ENCODE measurements at regions not wholly inside any gene's neighbourhood (a gene's known extent, or its start where the extent isn't known, plus 50 kb on each side); places are given as distances from the start of the nearest gene placed in this dataset.

- no peak overlapping the region for H4K12ac ChIP-seq (ENCODE audit: low read depth, low read length)
- no peak for DNase-seq
- no peak overlapping the region for H3K23ac ChIP-seq (ENCODE audit: low read length)
- H3K9ac ChIP-seq (ENCODE audit: low read length) = no peak overlapping the region
- no peak overlapping the region for H3K18ac ChIP-seq (ENCODE audit: low read length)
- H2BK12ac ChIP-seq (ENCODE audit: low read length) = no peak overlapping the region
- H3K14ac ChIP-seq (ENCODE audit: low read length) = no peak overlapping the region
- H3K9me3 ChIP-seq (ENCODE audit: insufficient read depth, low read depth, low read length) = no peaks in the 10 kb centered on the region
- no peak overlapping the region for H2AFZ ChIP-seq (ENCODE audit: insufficient read depth, low read length, poor library complexity)
- H3K79me1 ChIP-seq (ENCODE audit: low read length) = no peaks in the 10 kb centered on the region
- H2BK120ac ChIP-seq (ENCODE audit: insufficient read depth, low read length, poor library complexity) = no peak overlapping the region
- H2AK5ac ChIP-seq (ENCODE audit: low read length) = no peak overlapping the region
- H2BK5ac ChIP-seq (ENCODE audit: low read depth, low read length, poor library complexity) = no peak overlapping the region
- no peaks in the 10 kb centered on the region for H3K27me3 ChIP-seq (ENCODE audit: insufficient read depth, low read length)
- H4K91ac ChIP-seq (ENCODE audit: low read depth, low read length) = no peak overlapping the region
- H3K36me3 ChIP-seq (ENCODE audit: control insufficient read depth in 1 of 2, insufficient read depth in 2 of 2, low read length in 2 of 2) = no peaks in the 10 kb centered on the region
- no peak overlapping the region for H3K4me2 ChIP-seq (ENCODE audit: low read length)
- H4K8ac ChIP-seq (ENCODE audit: low read depth, low read length) = no peak overlapping the region
- no peak overlapping the region for H3K27ac ChIP-seq (ENCODE audit: low read depth, low read length)
- no peak overlapping the region for H3K4ac ChIP-seq (ENCODE audit: low read depth, low read length)
- H3K79me2 ChIP-seq (ENCODE audit: control insufficient read depth, insufficient read depth, low read length, poor library complexity) = no peaks in the 10 kb centered on the region
- H3K4me1 ChIP-seq (ENCODE audit: control insufficient read depth in 1 of 2, insufficient read depth in 2 of 2, low read length in 2 of 2) = no peaks in the 10 kb centered on the region
- H3K4me3 ChIP-seq (ENCODE audit: low read depth, low read length) = no peak overlapping the region
Observed at GRCh38 chr3:88209356-88209755, 59.6 kb downstream of the C3orf38 start.

GRCh38 chr3:88211096-88211890 is 61.5 kb downstream of the C3orf38 start:
- no peaks in the 10 kb centered on the region for H3K9me3 ChIP-seq (ENCODE audit: insufficient read depth, low read depth, low read length)
- no peak overlapping the region for H3K4me2 ChIP-seq (ENCODE audit: low read length)
- no peaks in the 10 kb centered on the region for H3K79me1 ChIP-seq (ENCODE audit: low read length)
- no peaks in the 10 kb centered on the region for H3K4me1 ChIP-seq (ENCODE audit: control insufficient read depth in 1 of 2, insufficient read depth in 2 of 2, low read length in 2 of 2)
- H2BK5ac ChIP-seq (ENCODE audit: low read depth, low read length, poor library complexity) = no peak overlapping the region
- H4K12ac ChIP-seq (ENCODE audit: low read depth, low read length) = no peak overlapping the region
- no peak overlapping the region for H2AK5ac ChIP-seq (ENCODE audit: low read length)
- no peak overlapping the region for H2BK120ac ChIP-seq (ENCODE audit: insufficient read depth, low read length, poor library complexity)
- H3K27me3 ChIP-seq (ENCODE audit: insufficient read depth, low read length) = no peaks in the 10 kb centered on the region
- H2BK12ac ChIP-seq (ENCODE audit: low read length) = no peak overlapping the region
- no peak overlapping the region for H3K23ac ChIP-seq (ENCODE audit: low read length)
- H3K18ac ChIP-seq (ENCODE audit: low read length) = no peak overlapping the region
- no CpG with 5 or more reads among the region's 2 CpGs for WGBS (ENCODE audit: extremely low coverage, insufficient coverage, insufficient read length)
- no peak overlapping the region for H3K14ac ChIP-seq (ENCODE audit: low read length)
- H4K8ac ChIP-seq (ENCODE audit: low read depth, low read length) = no peak overlapping the region
- H4K91ac ChIP-seq (ENCODE audit: low read depth, low read length) = no peak overlapping the region
- no peak overlapping the region for H2AFZ ChIP-seq (ENCODE audit: insufficient read depth, low read length, poor library complexity)
- no peak overlapping the region for H3K4ac ChIP-seq (ENCODE audit: low read depth, low read length)
- H3K4me3 ChIP-seq (ENCODE audit: low read depth, low read length) = no peak overlapping the region
- H3K79me2 ChIP-seq (ENCODE audit: control insufficient read depth, insufficient read depth, low read length, poor library complexity) = no peaks in the 10 kb centered on the region
- H3K27ac ChIP-seq (ENCODE audit: low read depth, low read length) = no peak overlapping the region
- no peaks in the 10 kb centered on the region for H3K36me3 ChIP-seq (ENCODE audit: control insufficient read depth in 1 of 2, insufficient read depth in 2 of 2, low read length in 2 of 2)
- no peak overlapping the region for H3K9ac ChIP-seq (ENCODE audit: low read length)
- no peak for DNase-seq

- H4K91ac ChIP-seq (ENCODE audit: low read depth, low read length) = no peak overlapping the region
- H2AK5ac ChIP-seq (ENCODE audit: low read length) = no peak overlapping the region
- H3K79me1 ChIP-seq (ENCODE audit: low read length) = no peaks in the 10 kb centered on the region
- no peak overlapping the region for H4K8ac ChIP-seq (ENCODE audit: low read depth, low read length)
- H3K4me3 ChIP-seq (ENCODE audit: low read depth, low read length) = no peak overlapping the region
- DNase-seq = peak in 1 of 2 donors; percentile 56
- H3K4me1 ChIP-seq (ENCODE audit: control insufficient read depth in 1 of 2, insufficient read depth in 2 of 2, low read length in 2 of 2) = no peaks in the 10 kb centered on the region
- no CpG with 5 or more reads among the region's 7 CpGs for WGBS (ENCODE audit: extremely low coverage, insufficient coverage, insufficient read length)
- no peak overlapping the region for H3K4me2 ChIP-seq (ENCODE audit: low read length)
- H2BK120ac ChIP-seq (ENCODE audit: insufficient read depth, low read length, poor library complexity) = no peak overlapping the region
- no peak overlapping the region for H3K18ac ChIP-seq (ENCODE audit: low read length)
- H3K79me2 ChIP-seq (ENCODE audit: control insufficient read depth, insufficient read depth, low read length, poor library complexity) = no peaks in the 10 kb centered on the region
- no peak overlapping the region for H3K27ac ChIP-seq (ENCODE audit: low read depth, low read length)
- no peak overlapping the region for H3K23ac ChIP-seq (ENCODE audit: low read length)
- H2BK12ac ChIP-seq (ENCODE audit: low read length) = no peak overlapping the region
- H3K14ac ChIP-seq (ENCODE audit: low read length) = no peak overlapping the region
- no peaks in the 10 kb centered on the region for H3K36me3 ChIP-seq (ENCODE audit: control insufficient read depth in 1 of 2, insufficient read depth in 2 of 2, low read length in 2 of 2)
- no peak overlapping the region for H2BK5ac ChIP-seq (ENCODE audit: low read depth, low read length, poor library complexity)
- H2AFZ ChIP-seq (ENCODE audit: insufficient read depth, low read length, poor library complexity) = no peak overlapping the region
- no peaks in the 10 kb centered on the region for H3K9me3 ChIP-seq (ENCODE audit: insufficient read depth, low read depth, low read length)
- no peaks in the 10 kb centered on the region for H3K27me3 ChIP-seq (ENCODE audit: insufficient read depth, low read length)
- no peak overlapping the region for H3K4ac ChIP-seq (ENCODE audit: low read depth, low read length)
- no peak overlapping the region for H3K9ac ChIP-seq (ENCODE audit: low read length)
- no peak overlapping the region for H4K12ac ChIP-seq (ENCODE audit: low read depth, low read length)
Observed at GRCh38 chr3:88219138-88219792, 69.5 kb downstream of the C3orf38 start.

- H4K91ac ChIP-seq (ENCODE audit: low read depth, low read length) = no peak overlapping the region
- H4K8ac ChIP-seq (ENCODE audit: low read depth, low read length) = no peak overlapping the region
- H3K4ac ChIP-seq (ENCODE audit: low read depth, low read length) = no peak overlapping the region
- no peak overlapping the region for H4K12ac ChIP-seq (ENCODE audit: low read depth, low read length)
- no peak overlapping the region for H2BK5ac ChIP-seq (ENCODE audit: low read depth, low read length, poor library complexity)
- H3K27me3 ChIP-seq (ENCODE audit: insufficient read depth, low read length) = no peaks in the 10 kb centered on the region
- H2BK12ac ChIP-seq (ENCODE audit: low read length) = no peak overlapping the region
- no CpG with 5 or more reads among the region's 4 CpGs for WGBS (ENCODE audit: extremely low coverage, insufficient coverage, insufficient read length)
- H3K23ac ChIP-seq (ENCODE audit: low read length) = no peak overlapping the region
- H3K36me3 ChIP-seq (ENCODE audit: control insufficient read depth in 1 of 2, insufficient read depth in 2 of 2, low read length in 2 of 2) = no peaks in the 10 kb centered on the region
- H3K4me2 ChIP-seq (ENCODE audit: low read length) = no peak overlapping the region
- H3K9me3 ChIP-seq (ENCODE audit: insufficient read depth, low read depth, low read length) = no peaks in the 10 kb centered on the region
- DNase-seq = no peak
- no peak overlapping the region for H2AK5ac ChIP-seq (ENCODE audit: low read length)
- H3K18ac ChIP-seq (ENCODE audit: low read length) = no peak overlapping the region
- no peak overlapping the region for H3K27ac ChIP-seq (ENCODE audit: low read depth, low read length)
- H3K79me1 ChIP-seq (ENCODE audit: low read length) = no peaks in the 10 kb centered on the region
- no peak overlapping the region for H2AFZ ChIP-seq (ENCODE audit: insufficient read depth, low read length, poor library complexity)
- H3K79me2 ChIP-seq (ENCODE audit: control insufficient read depth, insufficient read depth, low read length, poor library complexity) = no peaks in the 10 kb centered on the region
- H3K4me1 ChIP-seq (ENCODE audit: control insufficient read depth in 1 of 2, insufficient read depth in 2 of 2, low read length in 2 of 2) = no peaks in the 10 kb centered on the region
- no peak overlapping the region for H3K4me3 ChIP-seq (ENCODE audit: low read depth, low read length)
- H2BK120ac ChIP-seq (ENCODE audit: insufficient read depth, low read length, poor library complexity) = no peak overlapping the region
- no peak overlapping the region for H3K9ac ChIP-seq (ENCODE audit: low read length)
- no peak overlapping the region for H3K14ac ChIP-seq (ENCODE audit: low read length)
Observed at GRCh38 chr3:88220126-88220525, 70.4 kb downstream of the C3orf38 start.

Measured in trophoblast cell (in vitro differentiated cells and primary cell).